Suppressor macrophage (primary cell): ENCODE measurements at regions not wholly inside any gene's neighbourhood (a gene's known extent, or its start where the extent isn't known, plus 50 kb on each side); places are given as distances from the start of the nearest gene placed in this dataset.
"Not testable (repeated sequence)": the region's sequence is repeated elsewhere in the genome, so short reads cannot be mapped to it uniquely, and the experiment has no call there.

Experiments used
- DNase-seq, 4 experiments: peaks; one replicate each; pipeline ENCODE4 v3.0.0-alpha.2; 2020 to 2022

- no peak for DNase-seq
Observed at GRCh38 chr16:73949574-73950320, 346.9 kb upstream of the PSMD7 start.

- no peak for DNase-seq
Observed at GRCh38 chr16:73945631-73946030, 351.0 kb upstream of the PSMD7 start.

DNA sequence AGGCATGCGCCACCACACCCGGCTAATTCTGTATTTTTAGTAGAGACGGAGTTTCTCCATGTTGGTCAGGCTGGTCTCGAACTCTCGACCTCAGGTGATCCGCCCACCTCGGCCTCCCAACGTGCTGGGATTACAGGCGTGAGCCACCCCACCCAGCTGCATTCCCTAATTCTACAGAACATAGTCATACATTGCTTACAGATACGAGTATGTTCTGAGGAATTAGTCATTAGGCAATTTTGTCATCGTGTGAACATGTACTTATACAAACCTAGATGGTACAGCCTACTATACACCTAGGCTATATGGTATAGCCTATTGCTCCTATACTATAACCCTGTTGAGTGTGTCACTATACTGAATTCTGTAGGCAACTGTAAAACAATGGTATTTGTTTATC is 353.4 kb upstream of the PSMD7 start:
- DNase-seq, result not testable (repeated sequence)

- DNase-seq, result not testable (repeated sequence)
Observed at GRCh38 chr16:73940786-73941185, 355.8 kb upstream of the PSMD7 start.

GRCh38 chr16:73923951-73924350 is 372.7 kb upstream of the PSMD7 start:
- DNase-seq, result no peak

- no peak for DNase-seq
Observed at GRCh38 chr16:73921295-73921694, 375.3 kb upstream of the PSMD7 start.

DNA sequence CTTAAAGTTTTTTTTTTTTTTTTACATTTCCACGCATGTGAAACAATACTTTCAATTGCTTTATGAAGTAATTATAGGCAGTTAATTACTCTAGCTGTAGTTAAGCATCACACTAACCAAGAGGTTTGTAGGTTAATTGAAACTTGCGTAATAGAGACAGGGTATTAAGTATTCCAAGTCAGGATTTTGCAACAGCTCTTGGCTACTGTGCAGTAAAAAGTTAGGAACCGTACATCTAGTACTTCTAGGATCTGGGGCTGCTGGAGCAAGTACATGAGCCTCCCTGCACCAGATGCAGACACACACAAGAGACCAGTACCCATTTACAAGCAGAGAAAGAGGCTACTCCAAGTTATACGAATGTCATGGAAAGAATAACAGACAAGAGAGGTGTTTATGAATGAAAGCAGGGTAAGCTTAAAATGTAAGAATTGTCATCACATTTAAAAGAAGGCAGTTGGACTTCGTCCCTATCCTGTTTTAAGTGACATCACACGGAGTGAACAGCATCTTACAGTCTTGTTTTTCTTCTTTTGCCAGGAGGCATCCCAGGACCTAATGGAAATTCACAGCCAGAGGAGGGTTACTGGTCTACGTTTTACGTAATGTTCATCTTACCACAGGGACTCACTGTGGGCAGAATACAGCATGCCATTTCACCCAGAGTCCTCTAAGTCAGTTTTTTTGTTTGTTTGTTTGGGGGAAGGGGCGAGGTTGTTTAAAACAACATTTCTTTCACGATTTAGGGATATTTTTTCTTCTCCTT is 379.6 kb upstream of the PSMD7 start:
- DNase-seq, result no peak

GRCh38 chr16:73915935-73916334 is 380.7 kb upstream of the PSMD7 start:
- no peak for DNase-seq

DNA sequence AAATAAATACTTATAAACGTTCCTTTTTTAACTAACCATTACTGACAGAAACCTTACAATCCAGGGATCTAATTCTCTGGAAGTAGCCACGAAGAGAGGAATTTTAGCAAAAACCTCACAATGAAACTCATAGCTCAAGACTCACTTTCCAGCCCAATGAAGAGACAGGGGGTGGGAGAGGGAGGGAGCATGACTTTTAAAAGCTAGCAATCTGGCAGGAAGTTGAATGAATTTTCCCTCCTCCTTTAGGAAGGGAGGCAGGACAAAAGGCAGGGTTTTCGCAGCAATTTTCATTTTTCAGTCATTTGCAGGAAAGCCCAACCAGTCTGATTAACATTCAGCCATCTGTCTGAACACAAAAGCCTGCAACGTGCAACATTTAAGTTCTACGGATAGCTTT is 381.5 kb upstream of the PSMD7 start:
- DNase-seq, result no peak

GRCh38 chr16:73912850-73913249 is 383.8 kb upstream of the PSMD7 start:
- no peak for DNase-seq

GRCh38 chr16:73912281-73912680 is 384.3 kb upstream of the PSMD7 start:
- no peak for DNase-seq

DNA sequence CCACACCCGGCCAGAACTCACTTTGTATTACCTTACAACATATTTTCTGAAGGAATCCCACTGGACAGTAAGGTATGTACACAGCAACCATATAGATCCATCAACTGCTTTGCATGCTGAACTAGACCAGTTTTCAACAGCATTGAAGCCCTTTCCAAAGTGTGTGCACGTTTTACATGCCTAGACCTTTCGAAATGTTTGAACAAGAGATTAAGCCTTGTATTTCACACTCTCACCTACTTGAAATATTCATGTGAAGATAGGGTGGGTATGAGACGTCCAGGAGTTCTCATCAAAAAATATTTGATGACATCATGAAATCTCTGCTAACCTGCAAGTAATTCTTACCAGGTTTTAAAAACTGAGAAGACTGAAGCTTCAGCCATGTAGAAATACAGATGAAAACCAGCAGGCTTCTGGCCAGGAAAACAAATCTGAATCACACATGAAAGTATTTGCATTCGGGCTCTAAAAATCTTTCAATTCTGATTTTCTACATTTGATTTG is 387.0 kb upstream of the PSMD7 start:
- DNase-seq, result no peak

- peak in 1 of 4 experiments; percentile 1 for DNase-seq
Observed at GRCh38 chr16:73891129-73891542, 405.5 kb upstream of the PSMD7 start.

GRCh38 chr16:73890186-73891128 is 406.2 kb upstream of the PSMD7 start:
- no peak for DNase-seq

- DNase-seq, result no peak
Observed at GRCh38 chr16:73888840-73889490, 407.6 kb upstream of the PSMD7 start.

DNA sequence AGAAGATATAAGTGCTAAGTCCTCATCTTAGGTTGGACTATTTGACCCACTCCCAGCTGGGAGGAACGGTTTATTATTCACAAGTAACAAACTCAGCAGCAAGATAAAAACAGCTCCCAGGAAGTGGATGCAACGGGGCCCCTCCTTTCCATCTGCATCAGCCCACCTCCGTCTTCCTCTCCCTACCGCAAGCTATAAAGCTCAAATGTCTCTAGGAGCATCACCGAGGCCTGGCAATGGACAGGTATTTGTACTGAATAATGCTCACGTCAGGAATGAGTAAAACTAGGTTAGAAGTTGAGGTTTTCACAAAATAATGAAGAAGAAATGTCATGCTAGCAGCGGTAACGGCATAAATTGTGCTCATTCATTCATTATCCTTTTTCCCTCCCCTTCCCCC is 408.7 kb upstream of the PSMD7 start:
- DNase-seq, result no peak

GRCh38 chr16:73886426-73886825 is 410.2 kb upstream of the PSMD7 start:
- DNase-seq, result no peak

DNA sequence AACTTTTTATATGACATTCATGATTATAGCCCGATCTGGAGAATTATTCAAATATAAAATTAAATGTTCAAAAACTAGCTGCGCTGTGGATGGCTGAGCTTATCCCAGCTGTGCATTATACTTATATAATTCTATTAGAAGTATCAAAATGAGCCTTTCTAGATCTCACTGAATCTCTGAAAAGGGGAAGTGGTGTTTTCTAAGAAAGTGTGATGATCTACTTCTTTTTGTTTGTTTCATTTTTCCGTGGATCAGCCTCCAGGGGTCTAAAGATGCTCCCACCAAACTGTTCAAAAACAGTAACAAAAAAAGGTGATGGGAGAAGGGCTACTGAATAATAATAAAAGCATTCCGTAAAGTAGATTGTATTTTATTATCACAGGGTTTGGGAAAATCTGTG is 411.3 kb upstream of the PSMD7 start:
- no peak for DNase-seq

DNA sequence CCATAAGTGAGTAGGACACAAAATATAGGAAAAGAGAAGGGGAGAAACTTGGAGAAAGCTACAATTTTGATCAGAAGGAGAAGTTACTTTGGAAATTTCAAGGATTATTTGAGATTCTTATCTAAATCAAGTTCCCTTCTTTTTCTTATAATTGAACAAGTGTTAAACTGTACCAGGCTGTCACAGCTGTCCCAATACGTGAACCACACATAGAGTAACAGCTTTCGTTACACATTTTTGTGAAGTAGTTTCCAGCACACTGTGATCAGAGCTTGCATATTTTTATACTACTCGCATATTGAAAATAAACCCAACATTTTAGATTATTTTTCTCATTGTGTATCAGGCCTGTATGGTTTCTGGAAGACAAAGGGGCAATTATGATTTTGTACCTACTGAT is 412.8 kb upstream of the PSMD7 start:
- no peak for DNase-seq

- no peak for DNase-seq
Observed at GRCh38 chr16:73883126-73883525, 413.5 kb upstream of the PSMD7 start.

DNA sequence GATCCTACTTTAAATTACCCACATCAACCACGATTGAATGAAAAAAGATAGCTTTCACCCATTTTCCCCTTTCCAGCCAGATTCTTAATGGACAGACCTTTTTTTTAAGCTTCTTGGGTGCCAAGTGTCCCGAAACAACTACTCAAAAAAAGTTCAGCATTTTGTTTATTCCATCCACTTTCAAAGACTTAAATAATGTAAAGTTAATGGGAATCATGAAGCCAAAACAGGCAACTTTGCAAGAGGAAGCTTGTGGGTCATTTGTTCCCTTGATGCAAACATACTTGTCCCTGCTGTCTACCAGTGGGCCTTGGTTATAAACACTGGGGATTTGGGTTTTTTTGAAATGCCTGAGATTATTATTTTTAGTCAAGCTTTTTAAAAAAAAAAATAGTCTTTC is 414.0 kb upstream of the PSMD7 start:
- no peak for DNase-seq

GRCh38 chr16:73882033-73882432 is 414.6 kb upstream of the PSMD7 start:
- DNase-seq, result no peak
